Mesendoderm (in vitro differentiated cells): ENCODE measurements at regions not wholly inside any gene's neighbourhood (a gene's known extent, or its start where the extent isn't known, plus 50 kb on each side); places are given as distances from the start of the nearest gene placed in this dataset.

ENCODE experiments used
- DNase-seq: peaks from one replicate; pipeline ENCODE4 v3.0.0; 2013
- H2AK5ac ChIP-seq: 2 replicates; pipeline ENCODE4 v1.6.1; 2013; ENCODE audit warnings: low read length, inconsistent platforms
- H2BK120ac ChIP-seq: 2 replicates; pipeline ENCODE4 v1.6.1; 2013; ENCODE audit warnings: low read depth, mild to moderate bottlenecking, low read length, moderate library complexity, mixed read lengths
- H2BK15ac ChIP-seq: replicated peaks from 2 replicates; pipeline ENCODE4 v1.6.1; 2013; ENCODE audit warnings: low read depth, mild to moderate bottlenecking, moderate library complexity
- H2BK5ac ChIP-seq: 2 replicates; pipeline ENCODE4 v1.6.1; 2013; ENCODE audit warnings: low read length, inconsistent platforms
- H3K18ac ChIP-seq: 2 replicates; pipeline ENCODE4 v1.6.1; 2013; ENCODE audit warnings: mild to moderate bottlenecking, low read length, mixed read lengths
- H3K23ac ChIP-seq: one replicate; pipeline ENCODE4 v1.6.1; 2013; ENCODE audit warnings: low read length
- H3K27ac ChIP-seq: 2 replicates; pipeline ENCODE4 v1.5.1; 2013; ENCODE audit warnings: low read depth, mild to moderate bottlenecking, inconsistent platforms, low read length, moderate library complexity
- H3K27me3 ChIP-seq: 2 replicates; pipeline ENCODE4 v1.6.1; 2013; ENCODE audit warnings: low read length, control low read depth, mild to moderate bottlenecking, inconsistent platforms; ENCODE audit not compliant: insufficient read depth, poor library complexity
- H3K36me3 ChIP-seq: 2 replicates; pipeline ENCODE4 v1.6.1; 2013; ENCODE audit warnings: low read length, inconsistent platforms; ENCODE audit not compliant: control insufficient read depth, insufficient read depth
- H3K4ac ChIP-seq: one replicate; pipeline ENCODE4 v1.6.1; 2013; ENCODE audit warnings: low read depth, mild to moderate bottlenecking, low read length, moderate library complexity
- H3K4me1 ChIP-seq: 2 replicates; pipeline ENCODE4 v1.6.1; 2013; ENCODE audit warnings: low read depth, low read length, inconsistent platforms; ENCODE audit not compliant: control insufficient read depth
- H3K4me2 ChIP-seq: 2 replicates; pipeline ENCODE4 v1.6.1; 2013; ENCODE audit warnings: low read length
- H3K4me3 ChIP-seq: 2 replicates; pipeline ENCODE4 v1.5.1; 2013; ENCODE audit warnings: mild to moderate bottlenecking, low read length
- H3K56ac ChIP-seq: one replicate; pipeline ENCODE4 v1.6.1; 2013; ENCODE audit warnings: low read length
- H3K79me1 ChIP-seq: 2 replicates; pipeline ENCODE4 v1.6.1; 2013; ENCODE audit warnings: low read length, inconsistent platforms
- H3K79me2 ChIP-seq: 2 replicates; pipeline ENCODE4 v1.6.1; 2013; ENCODE audit warnings: mild to moderate bottlenecking, low read length; ENCODE audit not compliant: control insufficient read depth, insufficient read depth
- H3K9ac ChIP-seq: 2 replicates; pipeline ENCODE4 v1.6.1; 2013; ENCODE audit warnings: low read length, inconsistent platforms
- H4K5ac ChIP-seq: one replicate; pipeline ENCODE4 v1.6.1; 2013; ENCODE audit warnings: low read length
- H4K8ac ChIP-seq: one replicate; pipeline ENCODE4 v1.6.1; 2013; ENCODE audit warnings: low read depth, mild to moderate bottlenecking, control low read depth, low read length, moderate library complexity
- WGBS: extraction: QIAGEN DNeasy Blood & Tissue Kit; methylation state at CpG from one replicate; pipeline ENCODE4 v1.1.7; 2013; ENCODE audit warnings: low lambda C conversion rate, missing lambda C conversion rate; ENCODE audit not compliant: insufficient coverage; ENCODE audit errors: extremely low coverage; 5-methylcytosine and 5-hydroxymethylcytosine counted together

- no peak overlapping the region for H3K4ac ChIP-seq
- no peak overlapping the region for H3K18ac ChIP-seq
- no peak overlapping the region for H3K9ac ChIP-seq
- no peak overlapping the region for H3K4me3 ChIP-seq
- H3K27me3 ChIP-seq = no peaks in the 10 kb centered on the region
- no peaks in the 10 kb centered on the region for H3K79me1 ChIP-seq
- H2BK15ac ChIP-seq = no peak overlapping the region
- no peak overlapping the region for H2AK5ac ChIP-seq
- WGBS = no CpG with 5 or more reads among the region's 4 CpGs
- H3K23ac ChIP-seq = no peak overlapping the region
- no peak for DNase-seq
- H2BK5ac ChIP-seq = no peak overlapping the region
- no peak overlapping the region for H2BK120ac ChIP-seq
- no peaks in the 10 kb centered on the region for H3K79me2 ChIP-seq
- H3K56ac ChIP-seq = no peak overlapping the region
- H4K5ac ChIP-seq = no peak overlapping the region
- H3K36me3 ChIP-seq = no peaks in the 10 kb centered on the region
- no peaks in the 10 kb centered on the region for H3K4me1 ChIP-seq
- H3K4me2 ChIP-seq = no peak overlapping the region
- no peak overlapping the region for H4K8ac ChIP-seq
- H3K27ac ChIP-seq = no peak overlapping the region
These were observed 1406.0 kb downstream of the KCNT2 start for GRCh38 chr1:195202241-195202640.

- no peak overlapping the region for H4K5ac ChIP-seq
- H2BK5ac ChIP-seq = no peak overlapping the region
- no CpG with 5 or more reads among the region's 1 CpG for WGBS
- H3K4ac ChIP-seq = no peak overlapping the region
- no peak overlapping the region for H2BK15ac ChIP-seq
- H3K79me2 ChIP-seq = no peaks in the 10 kb centered on the region
- H3K27me3 ChIP-seq = no peaks in the 10 kb centered on the region
- H3K27ac ChIP-seq = no peak overlapping the region
- no peak for DNase-seq
- H3K36me3 ChIP-seq = no peaks in the 10 kb centered on the region
- H3K4me1 ChIP-seq = no peaks in the 10 kb centered on the region
- no peak overlapping the region for H4K8ac ChIP-seq
- H3K9ac ChIP-seq = no peak overlapping the region
- H3K18ac ChIP-seq = no peak overlapping the region
- H3K4me3 ChIP-seq = no peak overlapping the region
- no peaks in the 10 kb centered on the region for H3K79me1 ChIP-seq
- no peak overlapping the region for H3K4me2 ChIP-seq
- H2AK5ac ChIP-seq = no peak overlapping the region
- no peak overlapping the region for H2BK120ac ChIP-seq
- no peak overlapping the region for H3K23ac ChIP-seq
- no peak overlapping the region for H3K56ac ChIP-seq
These were observed 1407.5 kb downstream of the KCNT2 start for GRCh38 chr1:195200772-195201171.

GRCh38 chr1:195197116-195197515 is 1411.1 kb downstream of the KCNT2 start:
- Histone ChIP-seq H3K4me1 (no peaks in the 10 kb centered on the region), H2BK15ac (no peak overlapping the region), H3K23ac (no peak overlapping the region), H3K4me2 (no peak overlapping the region), H3K27me3 (no peaks in the 10 kb centered on the region), H3K56ac (no peak overlapping the region), H3K9ac (no peak overlapping the region), H3K79me2 (no peaks in the 10 kb centered on the region), H3K79me1 (no peaks in the 10 kb centered on the region), H3K18ac (no peak overlapping the region), H3K4ac (no peak overlapping the region), H3K36me3 (no peaks in the 10 kb centered on the region), H2BK5ac (no peak overlapping the region), H2AK5ac (no peak overlapping the region), H3K4me3 (no peak overlapping the region), H2BK120ac (no peak overlapping the region), H3K27ac (no peak overlapping the region), H4K8ac (no peak overlapping the region), H4K5ac (no peak overlapping the region)
- no CpG with 5 or more reads among the region's 1 CpG for WGBS
- no peak for DNase-seq

- no peak overlapping the region for H3K4me2 ChIP-seq
- H3K23ac ChIP-seq = no peak overlapping the region
- H3K27me3 ChIP-seq = no peaks in the 10 kb centered on the region
- no peak overlapping the region for H3K9ac ChIP-seq
- no peak overlapping the region for H3K4ac ChIP-seq
- H3K79me2 ChIP-seq = no peaks in the 10 kb centered on the region
- no peaks in the 10 kb centered on the region for H3K36me3 ChIP-seq
- no peak overlapping the region for H3K56ac ChIP-seq
- H2AK5ac ChIP-seq = no peak overlapping the region
- no peak overlapping the region for H3K18ac ChIP-seq
- H4K5ac ChIP-seq = no peak overlapping the region
- no peak overlapping the region for H2BK120ac ChIP-seq
- H2BK5ac ChIP-seq = no peak overlapping the region
- no peak for DNase-seq
- H3K27ac ChIP-seq = no peak overlapping the region
- no peak overlapping the region for H3K4me3 ChIP-seq
- no peaks in the 10 kb centered on the region for H3K79me1 ChIP-seq
- H4K8ac ChIP-seq = no peak overlapping the region
- H2BK15ac ChIP-seq = no peak overlapping the region
- no peaks in the 10 kb centered on the region for H3K4me1 ChIP-seq
- 100% methylated on average over 1 of the region's 8 CpGs for whole genome bisulfite sequencing
These were observed 1412.7 kb downstream of the KCNT2 start for GRCh38 chr1:195195423-195196057.

GRCh38 chr1:195193134-195193533 is 1415.1 kb downstream of the KCNT2 start:
- H3K4ac ChIP-seq = no peak overlapping the region
- no peaks in the 10 kb centered on the region for H3K79me1 ChIP-seq
- H4K5ac ChIP-seq = no peak overlapping the region
- H3K18ac ChIP-seq = no peak overlapping the region
- H3K4me2 ChIP-seq = no peak overlapping the region
- no peak overlapping the region for H2BK120ac ChIP-seq
- H3K79me2 ChIP-seq = no peaks in the 10 kb centered on the region
- DNase-seq = no peak
- 100% methylated on average over 1 of the region's 3 CpGs for WGBS
- no peak overlapping the region for H3K23ac ChIP-seq
- H3K36me3 ChIP-seq = no peaks in the 10 kb centered on the region
- no peak overlapping the region for H2AK5ac ChIP-seq
- H4K8ac ChIP-seq = no peak overlapping the region
- no peak overlapping the region for H3K27ac ChIP-seq
- no peaks in the 10 kb centered on the region for H3K27me3 ChIP-seq
- H3K56ac ChIP-seq = no peak overlapping the region
- H2BK5ac ChIP-seq = no peak overlapping the region
- no peaks in the 10 kb centered on the region for H3K4me1 ChIP-seq
- no peak overlapping the region for H3K4me3 ChIP-seq
- no peak overlapping the region for H3K9ac ChIP-seq
- H2BK15ac ChIP-seq = no peak overlapping the region

- H3K36me3 ChIP-seq = no peaks in the 10 kb centered on the region
- H3K4ac ChIP-seq = no peak overlapping the region
- no peak overlapping the region for H4K8ac ChIP-seq
- no peak overlapping the region for H2BK120ac ChIP-seq
- no peak overlapping the region for H4K5ac ChIP-seq
- H2AK5ac ChIP-seq = no peak overlapping the region
- H3K23ac ChIP-seq = no peak overlapping the region
- no peaks in the 10 kb centered on the region for H3K27me3 ChIP-seq
- H3K4me2 ChIP-seq = no peak overlapping the region
- peak; percentile 8 for DNase-seq
- no peak overlapping the region for H3K18ac ChIP-seq
- no peaks in the 10 kb centered on the region for H3K79me2 ChIP-seq
- H3K9ac ChIP-seq = no peak overlapping the region
- H2BK5ac ChIP-seq = no peak overlapping the region
- H3K56ac ChIP-seq = no peak overlapping the region
- H3K4me1 ChIP-seq = no peaks in the 10 kb centered on the region
- no peak overlapping the region for H3K4me3 ChIP-seq
- no peak overlapping the region for H2BK15ac ChIP-seq
- no peaks in the 10 kb centered on the region for H3K79me1 ChIP-seq
- H3K27ac ChIP-seq = no peak overlapping the region
- whole genome bisulfite sequencing = no CpG with 5 or more reads among the region's 3 CpGs
These were observed 1419.4 kb downstream of the KCNT2 start for GRCh38 chr1:195188821-195189220.
